ENCODE measurements at regions not wholly inside any gene's neighbourhood (a gene's known extent, or its start where the extent isn't known, plus 50 kb on each side); places are given as distances from the start of the nearest gene placed in this dataset.

DNA sequence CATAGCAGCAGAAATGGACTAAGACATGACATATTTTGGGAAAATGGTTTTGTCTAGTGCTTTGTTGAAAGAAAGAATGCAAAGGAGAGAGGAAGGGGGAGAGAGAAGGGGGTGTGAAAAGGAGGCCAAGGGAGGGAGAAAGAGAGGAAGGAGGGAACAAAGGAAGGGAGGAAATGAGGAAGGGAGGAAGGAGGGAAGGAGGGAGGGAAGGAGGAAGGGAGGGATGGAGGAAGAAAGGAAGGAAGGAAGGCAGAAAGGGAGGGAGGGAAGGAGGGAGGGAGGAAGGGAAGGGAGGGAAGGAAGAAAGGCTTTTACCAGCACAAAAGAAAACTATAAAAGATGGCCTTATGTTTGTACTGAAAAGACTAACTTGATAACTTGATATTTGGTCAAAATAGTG, 65.1 kb upstream of the ST8SIA6 start:
- peaks cover 4% of the 10 kb centered on the region for H3K27me3 ChIP-seq (replicated peaks; ENCODE audit: control insufficient read depth, insufficient read depth, low read length, poor library complexity, severe bottlenecking)
- no peak overlapping the region for H3K4me3 ChIP-seq (ENCODE audit: insufficient read depth, low read depth, low read length, poor library complexity, severe bottlenecking)
- H3K9me3 ChIP-seq (ENCODE audit: control insufficient read depth, low read length) = no peaks in the 10 kb centered on the region
- DNase-seq = no peak
- no peak overlapping the region for H3K27ac ChIP-seq (ENCODE audit: insufficient read depth, low read length, poor library complexity, severe bottlenecking)
- no peaks in the 10 kb centered on the region for H3K4me1 ChIP-seq (ENCODE audit: control insufficient read depth, insufficient read depth, low read length, poor library complexity, severe bottlenecking)
- H3K36me3 ChIP-seq (ENCODE audit: control insufficient read depth, insufficient read depth, low read length) = no peaks in the 10 kb centered on the region

DNA sequence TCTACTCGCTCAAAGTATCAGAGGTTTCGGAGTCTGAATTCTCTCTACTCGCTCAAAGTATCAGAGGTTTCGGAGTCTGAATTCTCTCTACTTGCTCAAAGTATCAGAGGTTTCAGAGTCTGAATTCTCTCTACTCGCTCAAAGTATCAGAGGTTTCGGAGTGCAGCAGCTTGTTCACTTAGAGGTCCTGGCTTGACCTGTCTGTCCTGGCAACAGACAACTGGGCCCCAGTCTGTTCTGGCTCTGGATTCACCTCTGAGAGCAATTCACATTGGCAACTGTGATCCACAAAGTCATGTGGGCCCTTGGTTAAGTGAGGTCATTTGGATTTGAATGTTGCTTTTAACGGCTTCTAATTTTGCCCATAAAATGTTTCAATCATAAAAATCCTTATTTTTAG, 63.9 kb upstream of the ST8SIA6 start:
- Histone ChIP-seq H3K27me3 (replicated peaks; ENCODE audit: control insufficient read depth, insufficient read depth, low read length, poor library complexity, severe bottlenecking) (no peaks in the 10 kb centered on the region), H3K9me3 (ENCODE audit: control insufficient read depth, low read length) (no peaks in the 10 kb centered on the region), H3K27ac (ENCODE audit: insufficient read depth, low read length, poor library complexity, severe bottlenecking) (no peak overlapping the region), H3K36me3 (ENCODE audit: control insufficient read depth, insufficient read depth, low read length) (no peaks in the 10 kb centered on the region), H3K4me1 (ENCODE audit: control insufficient read depth, insufficient read depth, low read length, poor library complexity, severe bottlenecking) (no peaks in the 10 kb centered on the region), H3K4me3 (ENCODE audit: insufficient read depth, low read depth, low read length, poor library complexity, severe bottlenecking) (no peak overlapping the region)
- no peak for DNase-seq

GRCh38 chr10:17516376-17516775, 62.0 kb upstream of the ST8SIA6 start:
- H3K4me1 ChIP-seq (ENCODE audit: control insufficient read depth, insufficient read depth, low read length, poor library complexity, severe bottlenecking) = no peaks in the 10 kb centered on the region
- no peaks in the 10 kb centered on the region for H3K27me3 ChIP-seq (replicated peaks; ENCODE audit: control insufficient read depth, insufficient read depth, low read length, poor library complexity, severe bottlenecking)
- no peak for DNase-seq
- H3K36me3 ChIP-seq (ENCODE audit: control insufficient read depth, insufficient read depth, low read length) = no peaks in the 10 kb centered on the region
- H3K9me3 ChIP-seq (ENCODE audit: control insufficient read depth, low read length) = no peaks in the 10 kb centered on the region
- no peak overlapping the region for H3K4me3 ChIP-seq (ENCODE audit: insufficient read depth, low read depth, low read length, poor library complexity, severe bottlenecking)
- H3K27ac ChIP-seq (ENCODE audit: insufficient read depth, low read length, poor library complexity, severe bottlenecking) = no peak overlapping the region

DNA sequence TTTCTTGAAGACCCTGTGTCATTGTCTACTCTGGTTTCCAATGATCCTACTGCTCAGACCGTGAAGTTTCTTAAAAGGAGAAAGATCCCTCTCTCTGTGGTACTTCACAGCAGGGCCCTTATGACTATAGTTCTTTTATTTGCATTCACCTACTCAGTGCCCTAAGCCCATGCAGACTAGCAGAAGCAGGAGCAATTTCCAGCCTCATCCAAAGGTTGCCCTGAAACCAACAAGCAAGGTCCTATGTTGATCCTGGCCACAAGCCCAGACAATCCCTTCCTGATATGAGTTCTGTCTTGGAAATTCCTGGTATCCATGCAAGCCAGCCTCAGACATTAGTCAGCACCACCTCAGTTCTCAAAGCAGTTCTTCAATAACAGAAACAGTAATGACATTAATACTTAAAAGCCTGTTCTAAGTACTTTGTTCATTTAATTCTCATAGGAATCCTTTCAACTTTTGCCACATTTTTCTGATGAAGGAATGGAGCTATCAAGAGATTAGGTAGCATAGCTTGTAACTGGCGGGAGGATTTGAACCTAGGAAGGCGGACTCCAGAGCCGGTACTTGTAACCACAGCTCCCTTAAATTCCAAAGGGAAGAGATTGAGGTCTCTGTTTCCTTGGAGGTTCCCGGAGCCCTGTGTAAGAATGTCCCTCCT, 58.1 kb upstream of the ST8SIA6 start:
- no peak overlapping the region for H3K27ac ChIP-seq (ENCODE audit: insufficient read depth, low read length, poor library complexity, severe bottlenecking)

DNA sequence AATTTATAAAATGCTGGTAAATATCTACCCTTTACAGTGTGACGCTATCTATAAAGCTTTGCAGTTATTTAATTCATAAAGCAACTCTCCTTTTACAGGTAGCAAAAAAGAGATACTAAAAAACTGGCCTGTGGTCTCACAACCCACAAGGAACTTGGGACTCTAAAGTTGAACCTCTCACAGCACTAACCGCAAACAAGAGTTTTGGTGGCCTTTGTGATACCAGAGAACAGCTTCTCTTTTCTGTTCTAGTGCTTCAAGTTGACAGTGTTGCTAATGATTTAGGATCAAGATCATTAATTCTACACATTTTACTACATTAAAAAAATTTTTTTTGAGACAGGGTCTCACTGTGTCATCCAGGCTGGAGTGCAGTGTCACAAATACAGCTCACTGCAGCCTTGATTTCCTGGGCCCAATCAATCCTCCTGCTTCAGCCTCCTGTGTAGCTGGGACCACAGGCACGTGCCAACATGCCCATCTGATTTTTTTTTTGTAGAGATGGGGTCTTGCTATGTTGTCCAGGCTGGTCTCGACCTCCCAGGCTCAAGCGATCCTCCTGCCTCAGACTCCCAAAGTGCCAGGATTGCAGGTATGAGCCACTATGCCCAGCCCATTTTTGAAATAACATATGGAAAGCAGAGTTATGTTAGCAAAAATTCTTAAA, 56.0 kb upstream of the ST8SIA6 start:
- no peaks in the 10 kb centered on the region for H3K9me3 ChIP-seq (ENCODE audit: control insufficient read depth, low read length)

More for the DNA sequence above, 58.1 kb upstream of the ST8SIA6 start:
- H3K9me3 ChIP-seq (ENCODE audit: control insufficient read depth, low read length) = no peaks in the 10 kb centered on the region
- peaks cover 2% of the 10 kb centered on the region for H3K4me1 ChIP-seq (ENCODE audit: control insufficient read depth, insufficient read depth, low read length, poor library complexity, severe bottlenecking)
- H3K4me3 ChIP-seq (ENCODE audit: insufficient read depth, low read depth, low read length, poor library complexity, severe bottlenecking) = no peak overlapping the region
- H3K36me3 ChIP-seq (ENCODE audit: control insufficient read depth, insufficient read depth, low read length) = no peaks in the 10 kb centered on the region
- no peaks in the 10 kb centered on the region for H3K27me3 ChIP-seq (replicated peaks; ENCODE audit: control insufficient read depth, insufficient read depth, low read length, poor library complexity, severe bottlenecking)
- DNase-seq = no peak

DNA sequence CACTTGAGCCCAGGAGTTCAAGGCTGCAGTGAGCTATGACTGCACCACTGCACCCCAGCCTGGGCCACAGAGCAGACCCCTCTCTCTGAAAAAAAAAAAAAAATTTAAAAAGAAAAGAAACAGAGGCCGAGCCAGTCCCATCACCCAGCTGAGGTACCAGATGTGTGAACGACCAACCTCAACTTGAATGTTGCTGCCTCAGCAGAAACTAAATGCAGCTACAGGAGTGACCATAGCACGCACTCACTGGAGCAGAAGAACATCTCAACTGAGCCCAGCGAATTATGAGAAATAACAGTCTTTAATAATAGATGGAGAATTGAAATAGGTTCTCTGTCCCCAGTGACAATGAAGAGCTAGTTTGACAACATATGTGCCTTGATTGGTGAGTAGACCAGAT, 53.1 kb upstream of the ST8SIA6 start:
- H3K4me3 ChIP-seq (ENCODE audit: insufficient read depth, low read depth, low read length, poor library complexity, severe bottlenecking) = no peak overlapping the region
- H3K27ac ChIP-seq (ENCODE audit: insufficient read depth, low read length, poor library complexity, severe bottlenecking) = no peak overlapping the region
- H3K36me3 ChIP-seq (ENCODE audit: control insufficient read depth, insufficient read depth, low read length) = no peaks in the 10 kb centered on the region
- H3K4me1 ChIP-seq (ENCODE audit: control insufficient read depth, insufficient read depth, low read length, poor library complexity, severe bottlenecking) = peaks cover 19% of the 10 kb centered on the region
- no peaks in the 10 kb centered on the region for H3K27me3 ChIP-seq (replicated peaks; ENCODE audit: control insufficient read depth, insufficient read depth, low read length, poor library complexity, severe bottlenecking)
- no peak for DNase-seq
- H3K9me3 ChIP-seq (ENCODE audit: control insufficient read depth, low read length) = no peaks in the 10 kb centered on the region

More for the DNA sequence above, 56.0 kb upstream of the ST8SIA6 start:
- DNase-seq = no peak
- H3K27ac ChIP-seq (ENCODE audit: insufficient read depth, low read length, poor library complexity, severe bottlenecking) = no peak overlapping the region
- H3K4me3 ChIP-seq (ENCODE audit: insufficient read depth, low read depth, low read length, poor library complexity, severe bottlenecking) = no peak overlapping the region
- H3K36me3 ChIP-seq (ENCODE audit: control insufficient read depth, insufficient read depth, low read length) = no peaks in the 10 kb centered on the region
- H3K4me1 ChIP-seq (ENCODE audit: control insufficient read depth, insufficient read depth, low read length, poor library complexity, severe bottlenecking) = peaks cover 16% of the 10 kb centered on the region
- no peaks in the 10 kb centered on the region for H3K27me3 ChIP-seq (replicated peaks; ENCODE audit: control insufficient read depth, insufficient read depth, low read length, poor library complexity, severe bottlenecking)

- no peak for DNase-seq
- peak overlapping the region; percentile 3 for H3K27ac ChIP-seq (ENCODE audit: insufficient read depth, low read length, poor library complexity, severe bottlenecking)
- H3K27me3 ChIP-seq (replicated peaks; ENCODE audit: control insufficient read depth, insufficient read depth, low read length, poor library complexity, severe bottlenecking) = no peaks in the 10 kb centered on the region
- H3K36me3 ChIP-seq (ENCODE audit: control insufficient read depth, insufficient read depth, low read length) = no peaks in the 10 kb centered on the region
- no peaks in the 10 kb centered on the region for H3K9me3 ChIP-seq (ENCODE audit: control insufficient read depth, low read length)
- H3K4me1 ChIP-seq (ENCODE audit: control insufficient read depth, insufficient read depth, low read length, poor library complexity, severe bottlenecking) = peaks cover 19% of the 10 kb centered on the region
- peak overlapping the region; percentile 32 for H3K4me3 ChIP-seq (ENCODE audit: insufficient read depth, low read depth, low read length, poor library complexity, severe bottlenecking)
These were observed 52.6 kb upstream of the ST8SIA6 start for GRCh38 chr10:17506856-17507471.

DNA sequence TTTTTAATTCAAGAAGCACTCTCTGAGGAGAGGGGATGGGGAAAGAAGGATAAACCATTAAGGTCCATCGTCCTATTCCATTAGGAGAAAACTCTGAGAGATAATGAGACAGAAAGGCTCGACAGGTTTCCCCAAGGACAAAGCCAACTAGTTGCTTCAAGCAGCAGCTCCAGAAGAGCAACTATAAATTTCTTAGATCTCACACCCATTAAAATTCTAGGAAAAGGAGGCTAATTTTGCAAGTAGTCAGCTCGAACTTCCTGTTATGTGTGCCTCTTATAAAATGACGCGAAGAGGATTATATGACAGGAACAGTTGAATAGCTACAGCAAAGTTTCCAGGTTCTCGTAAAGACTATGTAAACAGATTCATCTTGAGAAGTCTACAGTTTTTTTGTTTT, 52.0 kb upstream of the ST8SIA6 start:
- Histone ChIP-seq H3K27me3 (replicated peaks; ENCODE audit: control insufficient read depth, insufficient read depth, low read length, poor library complexity, severe bottlenecking) (no peaks in the 10 kb centered on the region), H3K36me3 (ENCODE audit: control insufficient read depth, insufficient read depth, low read length) (no peaks in the 10 kb centered on the region), H3K9me3 (ENCODE audit: control insufficient read depth, low read length) (no peaks in the 10 kb centered on the region), H3K4me1 (ENCODE audit: control insufficient read depth, insufficient read depth, low read length, poor library complexity, severe bottlenecking) (peaks cover 19% of the 10 kb centered on the region), H3K4me3 (ENCODE audit: insufficient read depth, low read depth, low read length, poor library complexity, severe bottlenecking) (peak overlapping the region; percentile 32), H3K27ac (ENCODE audit: insufficient read depth, low read length, poor library complexity, severe bottlenecking) (peak overlapping the region; percentile 3)
- DNase-seq = no peak

DNA sequence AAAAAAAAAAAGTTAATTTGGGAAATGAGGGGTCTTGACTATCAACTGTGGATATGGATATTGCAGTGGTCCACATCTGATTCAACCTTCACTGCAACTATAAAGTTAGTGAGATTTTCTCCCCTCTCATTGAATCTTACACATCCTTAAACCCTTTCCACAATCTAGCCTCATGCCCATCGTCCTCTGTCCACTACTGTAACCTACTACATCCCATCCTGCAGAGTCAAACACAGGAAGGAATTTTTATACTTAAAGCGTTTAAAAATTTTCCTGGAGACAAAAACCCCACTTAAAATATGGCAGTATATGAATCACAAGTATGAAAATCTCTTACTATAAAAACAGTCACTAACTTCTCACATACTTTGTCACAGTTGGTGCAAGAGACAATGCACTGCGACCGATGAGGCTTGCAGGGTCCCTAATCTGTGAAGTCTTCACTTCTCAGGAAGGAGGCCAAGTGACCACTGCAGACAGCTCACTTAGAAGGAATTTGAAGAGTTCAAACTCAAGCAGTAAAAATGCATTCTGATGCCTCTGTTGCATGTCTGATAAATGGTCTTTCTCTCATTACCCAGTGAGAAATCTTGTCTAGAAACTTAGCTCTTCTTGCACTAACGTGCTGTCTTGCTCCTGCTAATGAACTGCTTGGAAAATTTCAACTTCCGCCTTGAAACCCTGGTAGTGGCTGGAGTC, 50.3 kb upstream of the ST8SIA6 start:
- H3K27ac ChIP-seq (ENCODE audit: insufficient read depth, low read length, poor library complexity, severe bottlenecking) = no peak overlapping the region
- peaks cover 19% of the 10 kb centered on the region for H3K4me1 ChIP-seq (ENCODE audit: control insufficient read depth, insufficient read depth, low read length, poor library complexity, severe bottlenecking)
- no peak for DNase-seq
- no peaks in the 10 kb centered on the region for H3K9me3 ChIP-seq (ENCODE audit: control insufficient read depth, low read length)
- H3K27me3 ChIP-seq (replicated peaks; ENCODE audit: control insufficient read depth, insufficient read depth, low read length, poor library complexity, severe bottlenecking) = no peaks in the 10 kb centered on the region
- H3K36me3 ChIP-seq (ENCODE audit: control insufficient read depth, insufficient read depth, low read length) = no peaks in the 10 kb centered on the region
- no peak overlapping the region for H3K4me3 ChIP-seq (ENCODE audit: insufficient read depth, low read depth, low read length, poor library complexity, severe bottlenecking)

Measured in effector memory CD4-positive, alpha-beta T cell (primary cell).